NCI-H1417 treated with DMSO at 0.1 percent for 48 hours (cell line): ENCODE measurements at regions not wholly inside any gene's neighbourhood (a gene's known extent, or its start where the extent isn't known, plus 50 kb on each side); places are given as distances from the start of the nearest gene placed in this dataset.

Source experiments
- DNase-seq: peaks from one replicate; lab custom pipeline; 2025; lab: John Stamatoyannopoulos, UW

- no peak for DNase-seq
Measured at GRCh38 chr6:23420659-23421350, 705.2 kb upstream of the NRSN1 start.

GRCh38 chr6:23424584-23424983 is 701.4 kb upstream of the NRSN1 start:
- no peak for DNase-seq

- no peak for DNase-seq
Measured at GRCh38 chr6:23435126-23435525, 690.9 kb upstream of the NRSN1 start.

- no peak for DNase-seq
Measured at GRCh38 chr6:23435798-23436197, 690.2 kb upstream of the NRSN1 start.

GRCh38 chr6:23441808-23442461 is 684.1 kb upstream of the NRSN1 start:
- DNase-seq = no peak

- DNase-seq = no peak
Measured at GRCh38 chr6:23445157-23445710, 680.8 kb upstream of the NRSN1 start.

- peak; percentile 24 for DNase-seq
Measured at GRCh38 chr6:23446469-23446967, 679.5 kb upstream of the NRSN1 start.

- DNase-seq = no peak
Measured at GRCh38 chr6:23447731-23448130, 678.3 kb upstream of the NRSN1 start.

- DNase-seq = no peak
Measured at GRCh38 chr6:23448281-23448680, 677.7 kb upstream of the NRSN1 start.

- no peak for DNase-seq
Measured at GRCh38 chr6:23454080-23454976, 671.7 kb upstream of the NRSN1 start.

- DNase-seq = no peak
Measured at GRCh38 chr6:23455754-23456153, 670.3 kb upstream of the NRSN1 start.

- DNase-seq = no peak
Measured at GRCh38 chr6:23456396-23456795, 669.6 kb upstream of the NRSN1 start.

- no peak for DNase-seq
Measured at GRCh38 chr6:23457321-23457720, 668.7 kb upstream of the NRSN1 start.

GRCh38 chr6:23465912-23466311 is 660.1 kb upstream of the NRSN1 start:
- no peak for DNase-seq

GRCh38 chr6:23477586-23477985 is 648.4 kb upstream of the NRSN1 start:
- no peak for DNase-seq

- DNase-seq = no peak
Measured at GRCh38 chr6:23478312-23478711, 647.7 kb upstream of the NRSN1 start.

GRCh38 chr6:23483896-23484295 is 642.1 kb upstream of the NRSN1 start:
- DNase-seq = no peak

- DNase-seq = no peak
Measured at GRCh38 chr6:23494367-23494766, 631.6 kb upstream of the NRSN1 start.

- no peak for DNase-seq
Measured at GRCh38 chr6:23498013-23498412, 628.0 kb upstream of the NRSN1 start.

- no peak for DNase-seq
Measured at GRCh38 chr6:23499549-23499948, 626.5 kb upstream of the NRSN1 start.

- DNase-seq = no peak
Measured at GRCh38 chr6:23503173-23503572, 622.8 kb upstream of the NRSN1 start.

- no peak for DNase-seq
Measured at GRCh38 chr6:23505026-23505425, 621.0 kb upstream of the NRSN1 start.
